Activated T-cell treated with anti-CD3 and anti-CD28 coated beads, Interleukin-2, amount 50 U/mL, for 48 hours (primary cell): ENCODE measurements at regions not wholly inside any gene's neighbourhood (a gene's known extent, or its start where the extent isn't known, plus 50 kb on each side); places are given as distances from the start of the nearest gene placed in this dataset.

Experiments used
- DNase-seq, 2 experiments: peaks; one replicate each; pipeline ENCODE4 v3.0.0-alpha.2; 2020

GRCh38 chr16:79726902-79727301 is 126.4 kb upstream of the MAF start:
- DNase-seq, result no peak

- no peak for DNase-seq
Observed at GRCh38 chr16:79725051-79725450, 124.5 kb upstream of the MAF start.

GRCh38 chr16:79723583-79724168 is 123.1 kb upstream of the MAF start:
- DNase-seq, result no peak

- DNase-seq, result no peak
Observed at GRCh38 chr16:79721270-79721669, 120.7 kb upstream of the MAF start.

- DNase-seq, result no peak
Observed at GRCh38 chr16:79717333-79718137, 117.0 kb upstream of the MAF start.

GRCh38 chr16:79716645-79717332 is 116.3 kb upstream of the MAF start:
- no peak for DNase-seq

GRCh38 chr16:79715061-79715460 is 114.5 kb upstream of the MAF start:
- no peak for DNase-seq

- no peak for DNase-seq
Observed at GRCh38 chr16:79714440-79714839, 113.9 kb upstream of the MAF start.

- DNase-seq, result peak; percentile 19 to 20
Observed at GRCh38 chr16:79713609-79714309, 113.2 kb upstream of the MAF start.

GRCh38 chr16:79712276-79712675 is 111.7 kb upstream of the MAF start:
- no peak for DNase-seq

GRCh38 chr16:79707876-79708275 is 107.3 kb upstream of the MAF start:
- DNase-seq, result no peak

- DNase-seq, result no peak
Observed at GRCh38 chr16:79703066-79703465, 102.5 kb upstream of the MAF start.

GRCh38 chr16:79698341-79698753 is 97.8 kb upstream of the MAF start:
- DNase-seq, result no peak

GRCh38 chr16:79697562-79698112 is 97.1 kb upstream of the MAF start:
- no peak for DNase-seq

GRCh38 chr16:79691007-79691406 is 90.5 kb upstream of the MAF start:
- DNase-seq, result no peak

GRCh38 chr16:79690159-79690558 is 89.6 kb upstream of the MAF start:
- no peak for DNase-seq

GRCh38 chr16:79687249-79688130 is 87.0 kb upstream of the MAF start:
- DNase-seq, result no peak

- no peak for DNase-seq
Observed at GRCh38 chr16:79685871-79686270, 85.3 kb upstream of the MAF start.

- DNase-seq, result no peak
Observed at GRCh38 chr16:79679334-79679733, 78.8 kb upstream of the MAF start.

- DNase-seq, result no peak
Observed at GRCh38 chr16:79677799-79678530, 77.4 kb upstream of the MAF start.

GRCh38 chr16:79673635-79674034 is 73.1 kb upstream of the MAF start:
- no peak for DNase-seq
